ENCODE measurements at regions not wholly inside any gene's neighbourhood (a gene's known extent, or its start where the extent isn't known, plus 50 kb on each side); places are given as distances from the start of the nearest gene placed in this dataset.

- H3K27me3 ChIP-seq (replicated peaks; ENCODE audit: insufficient read depth), result no peaks in the 10 kb centered on the region
- ATAC-seq (ENCODE audit: insufficient number of reproducible peaks, low FRiP score, low read depth), result no peak
- no peak for TF ChIP-seq CTCF (IDR thresholded peaks at IDR 0.05)
Measured at GRCh38 chr14:97413966-97414717, 617.0 kb downstream of the VRK1 start.

GRCh38 chr14:97414718-97415098, 617.5 kb downstream of the VRK1 start:
- H3K4me3 ChIP-seq, result no peak overlapping the region
- ATAC-seq (ENCODE audit: insufficient number of reproducible peaks, low FRiP score, low read depth) (no peak), DNase-seq (ENCODE audit: low spot score) (no peak)
- no peaks in the 10 kb centered on the region for H3K9me3 ChIP-seq
- no peaks in the 10 kb centered on the region for H3K36me3 ChIP-seq
- H3K27me3 ChIP-seq (replicated peaks; ENCODE audit: insufficient read depth), result no peaks in the 10 kb centered on the region
- H3K4me1 ChIP-seq (ENCODE audit: control insufficient read depth in 1 of 2, low read depth in 2 of 2), result no peaks in the 10 kb centered on the region
- TF ChIP-seq CTCF (IDR thresholded peaks at IDR 0.05), result no peak
- no peak overlapping the region for H3K27ac ChIP-seq

More at GRCh38 chr14:97413966-97414717, 617.0 kb downstream of the VRK1 start:
- Histone ChIP-seq H3K4me3 (no peak overlapping the region), H3K4me1 (ENCODE audit: control insufficient read depth in 1 of 2, low read depth in 2 of 2) (no peaks in the 10 kb centered on the region), H3K27ac (no peak overlapping the region), H3K36me3 (no peaks in the 10 kb centered on the region), H3K9me3 (no peaks in the 10 kb centered on the region)
- no peak for DNase-seq (ENCODE audit: low spot score)

GRCh38 chr14:97415907-97416306, 618.7 kb downstream of the VRK1 start:
- no peaks in the 10 kb centered on the region for H3K36me3 ChIP-seq
- no peak overlapping the region for H3K4me3 ChIP-seq
- H3K9me3 ChIP-seq, result no peaks in the 10 kb centered on the region
- no peak for TF ChIP-seq CTCF (IDR thresholded peaks at IDR 0.05)
- H3K27ac ChIP-seq, result no peak overlapping the region
- ATAC-seq (ENCODE audit: insufficient number of reproducible peaks, low FRiP score, low read depth), result no peak
- no peaks in the 10 kb centered on the region for H3K4me1 ChIP-seq (ENCODE audit: control insufficient read depth in 1 of 2, low read depth in 2 of 2)
- H3K27me3 ChIP-seq (replicated peaks; ENCODE audit: insufficient read depth), result no peaks in the 10 kb centered on the region
- DNase-seq (ENCODE audit: low spot score), result no peak

GRCh38 chr14:97416550-97416949, 619.4 kb downstream of the VRK1 start:
- TF ChIP-seq CTCF (IDR thresholded peaks at IDR 0.05), result no peak
- Histone ChIP-seq H3K36me3 (no peaks in the 10 kb centered on the region), H3K27me3 (replicated peaks; ENCODE audit: insufficient read depth) (no peaks in the 10 kb centered on the region), H3K27ac (no peak overlapping the region), H3K9me3 (no peaks in the 10 kb centered on the region), H3K4me1 (ENCODE audit: control insufficient read depth in 1 of 2, low read depth in 2 of 2) (no peaks in the 10 kb centered on the region), H3K4me3 (no peak overlapping the region)
- ATAC-seq (ENCODE audit: insufficient number of reproducible peaks, low FRiP score, low read depth) (no peak), DNase-seq (ENCODE audit: low spot score) (no peak)

GRCh38 chr14:97417331-97417730, 620.1 kb downstream of the VRK1 start:
- ATAC-seq (ENCODE audit: insufficient number of reproducible peaks, low FRiP score, low read depth), result no peak
- DNase-seq (ENCODE audit: low spot score), result no peak
- Histone ChIP-seq H3K27ac (no peak overlapping the region), H3K4me3 (no peak overlapping the region), H3K27me3 (replicated peaks; ENCODE audit: insufficient read depth) (no peaks in the 10 kb centered on the region), H3K4me1 (ENCODE audit: control insufficient read depth in 1 of 2, low read depth in 2 of 2) (no peaks in the 10 kb centered on the region), H3K36me3 (no peaks in the 10 kb centered on the region), H3K9me3 (no peaks in the 10 kb centered on the region)
- TF ChIP-seq CTCF (IDR thresholded peaks at IDR 0.05), result no peak
